ENCODE measurements at regions not wholly inside any gene's neighbourhood (a gene's known extent, or its start where the extent isn't known, plus 50 kb on each side); places are given as distances from the start of the nearest gene placed in this dataset.

DNA sequence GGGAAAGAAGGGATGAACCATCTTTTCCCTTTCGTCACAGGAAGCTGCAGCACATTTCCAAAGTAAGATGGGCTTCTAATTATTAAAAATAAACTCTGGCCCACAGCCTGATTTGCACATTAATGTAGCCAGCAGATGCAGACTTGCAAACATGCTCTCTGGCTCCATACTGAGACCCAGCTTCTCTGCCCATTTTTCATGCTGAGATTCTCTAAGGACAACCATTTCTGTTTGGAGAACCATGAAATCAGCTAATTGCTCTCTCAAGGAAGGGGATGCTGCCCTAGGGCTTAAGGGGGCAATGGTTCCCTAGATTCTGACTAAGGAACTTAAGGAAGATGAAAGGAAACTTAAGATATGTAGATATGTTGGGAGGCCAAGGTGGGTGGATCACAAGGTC is 63.0 kb upstream of the CES5A start:
- DNase-seq, result no peak

- no peak for DNase-seq
Measured at GRCh38 chr16:55933038-55933437, 57.9 kb upstream of the CES5A start.

DNA sequence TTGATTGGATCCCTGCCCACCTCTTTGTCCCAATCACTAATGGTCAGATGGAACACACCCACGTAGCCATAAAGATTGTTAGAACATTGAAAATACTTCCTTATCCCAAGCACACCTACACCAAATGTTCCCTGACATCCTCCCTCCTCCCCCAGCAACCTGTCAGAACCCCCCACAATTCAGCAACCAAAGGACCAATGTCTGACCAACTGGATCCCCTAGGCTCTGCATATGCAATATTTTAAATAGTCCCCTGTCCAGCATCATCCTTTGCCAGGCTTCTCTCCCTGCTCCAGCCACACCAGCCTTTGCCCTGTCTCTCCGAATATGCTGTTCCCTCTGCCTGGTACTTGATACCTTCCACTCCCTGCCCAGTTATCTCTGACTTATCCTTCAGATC is 54.9 kb upstream of the CES5A start:
- no peak for DNase-seq

- DNase-seq, result no peak
Measured at GRCh38 chr16:55929181-55929580, 54.0 kb upstream of the CES5A start.

DNA sequence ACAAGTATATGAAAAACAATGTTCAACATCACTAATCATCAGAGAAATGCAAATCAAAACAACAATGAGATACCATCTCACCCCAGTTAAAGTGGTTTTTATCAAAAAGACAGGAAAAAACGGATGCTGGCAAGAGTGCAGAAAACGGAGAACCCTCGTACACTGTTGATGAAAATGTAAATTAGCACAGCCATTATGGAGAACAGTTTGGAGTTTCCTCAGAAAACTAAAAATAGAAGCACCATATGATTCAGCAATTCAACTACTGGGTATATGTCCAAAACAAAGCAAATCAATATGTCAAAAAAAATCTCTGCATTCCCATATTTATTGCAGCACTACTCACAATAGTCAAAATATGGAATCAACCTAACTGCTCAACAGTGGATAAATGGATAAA is 50.1 kb upstream of the CES5A start:
- DNase-seq, result no peak
